ENCODE measurements at regions not wholly inside any gene's neighbourhood (a gene's known extent, or its start where the extent isn't known, plus 50 kb on each side); places are given as distances from the start of the nearest gene placed in this dataset.

DNA sequence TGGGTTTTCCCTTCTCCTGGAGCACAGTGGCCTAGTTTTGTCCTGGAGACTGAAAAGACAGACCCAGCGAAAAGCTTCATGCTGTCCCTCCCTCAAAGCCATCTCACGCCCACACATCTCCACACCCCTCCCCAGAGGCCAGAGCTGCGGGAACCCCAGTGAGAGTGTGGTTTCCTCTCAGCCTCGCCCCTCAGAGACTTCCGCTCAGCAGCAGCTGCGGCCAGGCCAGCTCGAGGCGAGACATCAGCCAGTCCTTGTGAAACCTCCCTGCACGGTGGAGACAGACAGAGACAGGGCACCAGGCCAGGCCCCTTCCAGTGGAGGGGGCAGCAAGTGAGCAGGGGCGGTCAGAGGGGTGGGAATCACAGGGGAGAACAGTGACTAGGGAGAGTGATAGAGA, 77.0 kb upstream of the TNRC6C start:
- no peaks in the 10 kb centered on the region for H3K27me3 Mint-ChIP-seq
- DNase-seq (peak; percentile 44 to 91 (median 66)), ATAC-seq (ENCODE audit: poor library complexity) (peak; percentile 14)
- Histone ChIP-seq H3K36me3 (ENCODE audit: insufficient read depth, low read length) (no peaks in the 10 kb centered on the region), H3K4me1 (ENCODE audit: insufficient read depth, low read length) (peaks cover 91% of the 10 kb centered on the region), H3K4me3 (ENCODE audit: low read length) (peak overlapping the region; percentile 50), H3K9me3 (ENCODE audit: control insufficient read depth in 1 of 2, insufficient read depth in 1 of 2, low read length in 2 of 2) (peaks cover 0 to under 1% of the 10 kb centered on the region in 2 experiments), H3K27ac (ENCODE audit: low read depth in 1 of 2, low read length in 2 of 2) (peak overlapping the region; percentile 93 to 99), H3K27me3 (ENCODE audit: control insufficient read depth in 1 of 2, insufficient read depth in 2 of 2, low read length in 2 of 2) (no peaks in the 10 kb centered on the region)
- H3K36me3 Mint-ChIP-seq (ENCODE audit: low read depth) = no peaks in the 10 kb centered on the region
- H3K4me1 Mint-ChIP-seq (ENCODE audit: low read depth) = peaks cover 87% of the 10 kb centered on the region
- TF ChIP-seq, protein P1, sequence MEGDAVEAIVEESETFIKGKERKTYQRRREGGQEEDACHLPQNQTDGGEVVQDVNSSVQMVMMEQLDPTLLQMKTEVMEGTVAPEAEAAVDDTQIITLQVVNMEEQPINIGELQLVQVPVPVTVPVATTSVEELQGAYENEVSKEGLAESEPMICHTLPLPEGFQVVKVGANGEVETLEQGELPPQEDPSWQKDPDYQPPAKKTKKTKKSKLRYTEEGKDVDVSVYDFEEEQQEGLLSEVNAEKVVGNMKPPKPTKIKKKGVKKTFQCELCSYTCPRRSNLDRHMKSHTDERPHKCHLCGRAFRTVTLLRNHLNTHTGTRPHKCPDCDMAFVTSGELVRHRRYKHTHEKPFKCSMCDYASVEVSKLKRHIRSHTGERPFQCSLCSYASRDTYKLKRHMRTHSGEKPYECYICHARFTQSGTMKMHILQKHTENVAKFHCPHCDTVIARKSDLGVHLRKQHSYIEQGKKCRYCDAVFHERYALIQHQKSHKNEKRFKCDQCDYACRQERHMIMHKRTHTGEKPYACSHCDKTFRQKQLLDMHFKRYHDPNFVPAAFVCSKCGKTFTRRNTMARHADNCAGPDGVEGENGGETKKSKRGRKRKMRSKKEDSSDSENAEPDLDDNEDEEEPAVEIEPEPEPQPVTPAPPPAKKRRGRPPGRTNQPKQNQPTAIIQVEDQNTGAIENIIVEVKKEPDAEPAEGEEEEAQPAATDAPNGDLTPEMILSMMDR (IDR thresholded peaks at IDR 0.05) = no peak
- intact Hi-C loops (cut with DNase I, micrococcal nuclease) = loop anchor here (10.0 kb wide), 2 partner anchors 47 to 133 kb away; no protein-coding TSS in a partner anchor
- ChIA-PET CTCF (no interaction called here), POLR2A (interaction anchor here (0.8 to 3.6 kb wide), 10 partner anchors 9 to 215 kb away, joined by 3 to 120 read pairs (median 8); partner anchors contain the start of gene TNRC6C)
- H3K27ac Mint-ChIP-seq = peak overlapping the region; percentile 97
- H3K9me3 Mint-ChIP-seq = no peaks in the 10 kb centered on the region
- peak overlapping the region; percentile 87 for H3K4me3 Mint-ChIP-seq

GRCh38 chr17:77882040-77882439, 76.5 kb upstream of the TNRC6C start:
- no peaks in the 10 kb centered on the region for H3K27me3 Mint-ChIP-seq
- H3K4me3 Mint-ChIP-seq = peak overlapping the region; percentile 87
- ATAC-seq (ENCODE audit: poor library complexity) = no peak
- intact Hi-C loops (cut with DNase I, micrococcal nuclease) = loop anchor here (1.0 to 10.0 kb wide), 5 partner anchors 39 to 133 kb away; partner anchors contain the start of gene TNRC6C (in 2 of the 2)
- DNase-seq = no peak
- Histone ChIP-seq H3K36me3 (ENCODE audit: insufficient read depth, low read length) (no peaks in the 10 kb centered on the region), H3K27me3 (ENCODE audit: control insufficient read depth in 1 of 2, insufficient read depth in 2 of 2, low read length in 2 of 2) (no peaks in the 10 kb centered on the region), H3K4me1 (ENCODE audit: insufficient read depth, low read length) (peaks cover 91% of the 10 kb centered on the region), H3K4me3 (ENCODE audit: low read length) (peak overlapping the region; percentile 50), H3K9me3 (ENCODE audit: control insufficient read depth in 1 of 2, insufficient read depth in 1 of 2, low read length in 2 of 2) (no peaks in the 10 kb centered on the region), H3K27ac (ENCODE audit: low read depth in 1 of 2, low read length in 2 of 2) (peak overlapping the region; percentile 93 to 99)
- no peaks in the 10 kb centered on the region for H3K9me3 Mint-ChIP-seq
- TF ChIP-seq, protein P1 (IDR thresholded peaks at IDR 0.05) = no peak
- POLR2A ChIA-PET = interaction anchor here (0.9 to 3.6 kb wide), 10 partner anchors 10 to 215 kb away, joined by 3 to 120 read pairs (median 8); partner anchors contain the start of gene TNRC6C
- peaks cover 88% of the 10 kb centered on the region for H3K4me1 Mint-ChIP-seq (ENCODE audit: low read depth)
- peak overlapping the region; percentile 97 for H3K27ac Mint-ChIP-seq
- CTCF ChIA-PET = no interaction called here
- no peaks in the 10 kb centered on the region for H3K36me3 Mint-ChIP-seq (ENCODE audit: low read depth)

DNA sequence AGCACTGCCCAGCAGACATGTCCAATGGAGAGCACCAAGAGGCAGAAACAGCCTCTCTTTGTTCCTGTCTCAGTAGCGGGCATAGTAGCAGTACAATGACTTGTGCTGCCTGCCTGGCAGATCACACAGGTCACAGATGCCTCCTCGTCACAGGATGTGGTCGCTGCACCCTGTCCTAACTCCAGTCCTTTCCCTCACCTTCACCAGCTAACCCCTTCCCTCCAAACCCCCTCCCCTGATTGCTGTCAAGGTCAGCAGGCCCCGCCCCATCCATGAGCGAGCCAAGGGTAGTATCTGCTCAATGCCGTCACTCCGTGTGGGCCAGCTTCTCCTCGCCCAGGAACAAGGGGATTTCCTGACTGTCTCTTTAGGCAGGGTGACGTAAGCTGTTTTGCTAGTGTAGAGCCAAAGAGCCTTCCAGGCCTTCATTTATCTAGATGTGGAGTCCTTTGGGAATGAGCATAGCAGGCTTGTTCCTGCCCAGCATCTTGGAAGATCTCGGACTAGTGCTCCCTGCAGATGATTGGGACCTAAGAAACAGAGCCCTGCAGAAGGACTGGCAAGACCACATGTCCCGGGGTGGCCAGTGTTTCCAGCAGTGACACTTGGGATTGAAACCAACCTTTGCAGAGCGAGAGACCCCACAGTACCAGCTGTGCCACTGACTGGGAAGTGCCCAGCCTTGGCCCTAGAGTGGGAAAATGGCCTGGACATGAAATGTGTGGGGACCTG, 75.9 kb upstream of the TNRC6C start:
- Histone ChIP-seq H3K36me3 (ENCODE audit: insufficient read depth, low read length) (no peaks in the 10 kb centered on the region), H3K4me1 (ENCODE audit: insufficient read depth, low read length) (peaks cover 91% of the 10 kb centered on the region), H3K27ac (ENCODE audit: low read depth in 1 of 2, low read length in 2 of 2) (peak overlapping the region; percentile 93 to 99), H3K9me3 (ENCODE audit: control insufficient read depth in 1 of 2, insufficient read depth in 1 of 2, low read length in 2 of 2) (no peaks in the 10 kb centered on the region), H3K4me3 (ENCODE audit: low read length) (peak overlapping the region; percentile 50), H3K27me3 (ENCODE audit: control insufficient read depth in 1 of 2, insufficient read depth in 2 of 2, low read length in 2 of 2) (no peaks in the 10 kb centered on the region)
- peaks cover 88% of the 10 kb centered on the region for H3K4me1 Mint-ChIP-seq (ENCODE audit: low read depth)
- H3K36me3 Mint-ChIP-seq (ENCODE audit: low read depth) = no peaks in the 10 kb centered on the region
- H3K9me3 Mint-ChIP-seq = no peaks in the 10 kb centered on the region
- ATAC-seq (ENCODE audit: poor library complexity) (peak; percentile 81), DNase-seq (peak; percentile 62 to 97 (median 80))
- TF ChIP-seq, protein P1 (IDR thresholded peaks at IDR 0.05) = no peak
- POLR2A ChIA-PET = interaction anchor here (0.9 to 3.6 kb wide), 7 partner anchors 10 to 216 kb away, joined by 3 to 120 read pairs (median 12); partner anchors contain the start of gene TNRC6C
- CTCF ChIA-PET = no interaction called here
- H3K4me3 Mint-ChIP-seq = peak overlapping the region; percentile 87
- intact Hi-C loops (cut with DNase I, micrococcal nuclease) = loop anchor here (1.0 to 10.0 kb wide), 5 partner anchors 39 to 132 kb away; partner anchors contain the start of gene TNRC6C (in 2 of the 2)
- no peaks in the 10 kb centered on the region for H3K27me3 Mint-ChIP-seq
- peak overlapping the region; percentile 97 for H3K27ac Mint-ChIP-seq
